ENCODE measurements at regions not wholly inside any gene's neighbourhood (a gene's known extent, or its start where the extent isn't known, plus 50 kb on each side); places are given as distances from the start of the nearest gene placed in this dataset.

GRCh38 chr18:46362533-46362932 lies 258.3 kb downstream of the HAUS1 start:
- TF ChIP-seq POLR2AphosphoS5 (IDR thresholded peaks at IDR 0.05) (no peak), POLR2A (IDR thresholded peaks at IDR 0.05) (no peak)

Data from spleen (tissue), 3 donors.